Inferior parietal cortex (tissue), 1 donor: ENCODE measurements at regions not wholly inside any gene's neighbourhood (a gene's known extent, or its start where the extent isn't known, plus 50 kb on each side); places are given as distances from the start of the nearest gene placed in this dataset.

ENCODE experiments used
- DNase-seq: peaks from one replicate; pipeline ENCODE4 v3.0.0-alpha.2; 2016; ENCODE audit errors: extremely low spot score

DNA sequence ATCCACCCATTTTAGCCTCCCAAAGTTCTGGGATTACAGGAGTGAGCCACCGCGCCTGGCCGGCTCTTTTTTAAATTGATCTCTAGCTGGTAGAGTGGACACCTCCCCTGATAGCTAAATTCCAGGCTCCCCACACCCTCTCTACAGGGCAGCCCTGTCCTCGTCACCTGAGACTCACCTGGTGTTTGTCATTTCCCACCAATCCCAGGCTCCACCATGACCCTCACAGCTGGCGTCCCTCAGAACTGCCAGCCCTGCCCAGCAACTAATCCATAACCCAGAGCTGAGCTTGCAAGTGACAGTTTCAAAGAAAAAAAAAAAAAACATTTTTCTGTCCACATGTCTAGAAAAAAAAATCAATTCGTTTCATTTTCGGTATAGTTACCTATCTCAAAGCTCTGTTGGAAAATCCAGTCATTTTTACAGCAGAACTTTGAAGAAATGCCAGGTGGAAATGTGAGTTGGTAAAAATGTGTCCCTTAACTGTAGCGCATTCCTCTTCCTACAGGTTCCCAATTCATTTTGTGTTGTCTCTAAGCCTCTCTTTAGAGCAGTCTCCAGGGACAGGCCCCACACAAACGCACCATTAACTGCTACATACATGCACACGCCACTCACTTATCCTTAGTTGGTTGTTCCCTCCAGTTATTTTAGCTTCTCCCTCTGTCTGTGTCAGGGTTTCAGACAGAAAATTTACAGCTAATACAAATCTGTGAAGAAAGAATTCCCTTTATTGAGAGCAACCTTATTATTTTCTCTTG lies 294.7 kb downstream of the FBXO15 start:
- no peak for DNase-seq

GRCh38 chr18:73850782-73851181 lies 296.9 kb downstream of the FBXO15 start:
- no peak for DNase-seq

GRCh38 chr18:73848656-73849055 lies 299.0 kb downstream of the FBXO15 start:
- no peak for DNase-seq

DNA sequence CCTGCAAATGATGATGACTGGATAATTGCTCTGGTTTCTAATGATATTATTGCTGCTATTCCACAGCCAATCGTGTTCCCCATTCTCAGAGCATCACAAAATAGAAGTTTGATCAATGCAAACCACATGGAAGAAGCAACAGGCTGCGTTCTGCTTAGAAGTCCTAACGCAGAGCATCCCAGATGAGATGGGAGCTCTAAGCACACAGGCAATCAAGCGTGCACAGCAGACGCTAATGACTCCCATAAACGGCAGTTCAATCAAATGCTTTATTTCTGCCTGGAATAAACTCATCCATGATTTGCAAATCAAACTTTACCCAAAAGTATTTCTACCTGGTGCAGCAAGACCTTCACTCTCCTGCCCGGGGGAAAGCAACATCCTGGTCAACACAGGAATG lies 304.2 kb downstream of the FBXO15 start:
- DNase-seq, result no peak

GRCh38 chr18:73842795-73843394 lies 304.7 kb downstream of the FBXO15 start:
- peak; percentile 81 for DNase-seq

GRCh38 chr18:73841661-73842060 lies 306.0 kb downstream of the FBXO15 start:
- DNase-seq, result no peak

DNA sequence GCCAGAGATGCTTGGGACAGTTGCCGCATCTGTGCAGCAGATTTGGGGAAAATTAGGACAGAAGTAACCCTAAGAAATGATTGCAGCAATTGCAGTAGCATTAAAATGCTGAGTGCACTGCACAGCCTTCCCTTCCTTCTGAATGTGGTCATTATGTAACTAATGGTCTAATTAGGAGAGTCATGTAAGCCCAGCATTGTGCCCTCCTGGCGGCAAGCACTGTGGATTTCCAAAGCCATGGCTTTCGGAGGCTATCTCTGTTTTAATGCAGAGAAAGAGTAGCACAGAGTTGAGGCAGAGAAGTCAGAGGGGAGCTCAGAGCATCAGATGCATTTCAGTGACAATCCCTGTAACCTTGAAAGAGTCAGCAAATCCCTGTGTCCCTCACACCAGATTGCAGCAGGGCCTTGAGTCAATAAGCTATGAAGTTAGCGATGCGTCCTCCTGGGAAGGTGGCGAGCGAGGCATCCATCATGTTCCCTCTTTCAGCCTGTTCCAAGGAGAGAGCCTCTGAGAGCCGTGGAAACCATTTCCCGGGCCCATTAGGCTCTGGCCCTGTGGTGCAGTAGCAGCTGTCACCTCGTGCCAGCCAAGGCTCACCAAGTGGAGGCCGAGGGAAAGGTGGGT lies 307.2 kb downstream of the FBXO15 start:
- DNase-seq, result no peak

DNA sequence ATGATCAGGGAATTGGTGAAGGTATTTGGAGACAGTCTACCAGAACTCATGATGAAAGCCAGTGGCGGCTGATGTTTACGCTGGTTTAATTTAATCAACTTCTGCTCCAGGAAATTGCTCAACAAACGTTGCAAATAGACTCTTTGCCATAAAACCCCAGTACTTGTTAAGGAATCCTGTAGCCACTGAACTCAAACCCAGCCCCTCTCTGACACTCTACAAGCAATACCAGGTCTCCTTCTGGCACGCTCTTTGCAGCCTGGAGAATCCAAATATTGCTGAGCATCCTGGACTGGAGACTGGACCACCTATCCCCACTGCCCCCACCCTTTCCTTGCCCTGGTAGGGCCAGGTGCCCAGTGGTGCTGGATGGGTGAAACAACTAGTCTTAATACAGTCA lies 308.2 kb downstream of the FBXO15 start:
- DNase-seq, result no peak

- DNase-seq, result no peak
These were observed 309.5 kb downstream of the FBXO15 start for GRCh38 chr18:73838107-73838506.

DNA sequence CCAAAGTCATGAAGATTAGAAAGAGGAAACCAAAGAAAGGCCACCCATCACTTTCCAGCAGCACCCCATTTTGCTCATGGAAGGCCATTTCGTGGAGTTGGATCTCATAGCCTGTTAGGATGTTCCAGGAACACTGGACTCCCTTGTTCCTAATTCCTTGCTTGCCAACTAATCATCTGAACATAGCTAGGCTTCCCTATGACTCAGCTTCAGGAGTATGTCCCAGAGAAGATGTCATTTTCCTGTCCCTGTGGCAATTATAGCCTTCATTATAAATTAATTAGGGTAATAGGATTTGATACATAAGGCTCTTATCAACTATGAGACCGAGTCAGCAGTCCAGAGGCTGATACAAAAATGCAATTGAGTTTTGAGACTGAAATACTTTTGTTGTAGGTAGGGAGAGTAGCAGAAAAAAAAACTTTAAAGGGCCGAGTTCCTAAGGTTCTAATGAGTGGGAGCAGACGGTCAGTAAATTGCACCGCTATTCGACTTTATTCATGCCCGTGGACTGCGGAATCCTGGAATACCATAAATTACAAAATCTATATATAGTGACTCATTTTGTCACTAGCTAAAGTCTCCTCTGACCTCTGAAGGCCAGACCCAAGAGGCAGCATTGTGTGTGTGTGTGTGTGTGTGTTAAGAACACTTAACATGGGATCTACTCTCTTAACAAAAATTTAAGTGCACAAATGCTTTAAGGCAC lies 311.8 kb downstream of the FBXO15 start:
- DNase-seq, result no peak

DNA sequence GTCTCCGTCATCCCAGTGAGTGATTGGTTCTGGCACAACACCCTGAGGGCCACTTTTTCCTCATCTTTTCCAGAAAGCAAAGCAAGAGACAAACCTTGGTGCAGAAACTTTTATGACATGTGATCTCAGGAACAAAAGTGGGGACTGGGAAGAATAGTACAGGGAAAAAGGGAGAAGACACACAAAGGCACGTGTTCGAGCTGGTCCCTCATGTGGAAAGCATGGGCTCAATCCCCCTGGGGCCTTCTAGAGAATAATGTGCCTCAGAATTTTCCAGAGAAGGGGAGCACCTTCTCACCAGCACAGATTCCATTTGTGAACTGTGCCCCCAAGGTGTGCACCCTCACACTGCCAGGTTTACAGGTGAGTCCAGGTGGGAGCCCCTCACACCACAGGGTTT lies 312.6 kb downstream of the FBXO15 start:
- no peak for DNase-seq

GRCh38 chr18:73831688-73832087 lies 315.9 kb downstream of the FBXO15 start:
- no peak for DNase-seq

GRCh38 chr18:73829146-73829545 lies 318.5 kb downstream of the FBXO15 start:
- DNase-seq, result no peak

DNA sequence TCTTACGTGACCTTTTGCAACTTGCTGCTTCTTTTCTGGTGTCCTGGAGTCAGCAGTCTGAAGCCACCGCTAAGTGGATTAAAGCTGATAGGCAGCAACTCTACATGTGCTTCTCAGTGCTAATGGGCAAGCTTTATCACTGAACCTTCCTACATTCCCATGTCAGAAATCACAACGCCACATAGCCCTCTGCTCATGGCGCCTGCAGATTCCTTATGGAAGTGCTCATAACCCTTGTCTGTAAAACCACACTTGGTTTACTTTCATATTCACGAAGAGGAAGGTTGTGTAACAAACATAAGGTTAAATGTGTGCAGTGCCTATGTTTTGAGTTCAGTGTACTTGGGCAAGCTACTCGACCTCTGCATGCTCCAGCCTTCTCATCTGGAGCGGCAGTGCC lies 319.8 kb downstream of the FBXO15 start:
- no peak for DNase-seq

- DNase-seq, result no peak
These were observed 321.5 kb downstream of the FBXO15 start for GRCh38 chr18:73826098-73826497.

GRCh38 chr18:73824671-73825070 lies 323.0 kb downstream of the FBXO15 start:
- DNase-seq, result no peak

DNA sequence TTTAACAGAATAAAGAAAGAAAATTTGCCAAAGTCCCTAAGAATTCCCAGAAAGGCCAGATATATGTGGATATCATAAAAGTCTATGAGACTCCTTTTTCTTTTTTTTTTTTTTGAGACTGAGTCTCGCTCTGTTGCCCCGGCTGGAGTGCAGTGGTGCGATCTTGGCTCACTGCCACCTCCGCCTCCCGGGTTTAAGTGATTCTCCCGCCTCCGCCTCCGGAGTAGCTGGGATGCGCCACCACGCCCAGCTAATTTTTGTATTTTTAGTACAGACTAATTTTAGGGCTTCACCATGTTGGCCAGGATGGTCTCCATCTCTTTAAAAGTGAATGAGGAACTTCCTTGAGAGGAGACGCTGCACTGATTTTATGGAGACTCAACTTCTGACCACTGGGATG lies 335.2 kb downstream of the FBXO15 start:
- DNase-seq, result no peak

DNA sequence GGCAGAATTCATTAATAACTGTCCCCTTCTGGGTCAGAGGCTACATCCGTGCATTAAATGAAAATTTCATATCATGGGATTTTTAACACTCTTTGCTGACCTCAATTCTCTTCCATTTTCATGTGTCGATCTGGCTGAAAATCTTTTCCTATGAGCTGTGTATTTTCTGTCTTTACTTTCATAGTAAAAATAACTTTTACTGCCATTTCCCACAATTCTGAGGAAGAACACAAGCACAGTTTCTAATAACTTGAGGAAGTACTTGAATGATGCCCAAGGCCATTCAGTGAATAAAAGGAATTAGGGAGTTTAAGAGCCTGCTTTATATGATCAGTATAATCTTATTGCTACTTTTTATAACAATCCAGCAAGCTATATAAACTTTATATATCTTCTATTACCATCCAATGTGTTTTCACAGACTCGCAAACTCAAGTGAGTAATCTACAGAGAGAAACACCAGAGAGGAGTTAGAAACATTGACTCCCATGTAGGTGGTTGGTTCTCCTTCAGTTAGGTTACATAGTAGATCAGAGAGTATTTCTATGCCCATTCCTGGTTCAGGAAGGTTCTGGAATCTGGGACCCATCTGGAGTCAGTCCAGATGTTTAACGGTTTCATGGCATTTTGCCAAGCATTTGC lies 340.0 kb downstream of the FBXO15 start:
- no peak for DNase-seq

DNA sequence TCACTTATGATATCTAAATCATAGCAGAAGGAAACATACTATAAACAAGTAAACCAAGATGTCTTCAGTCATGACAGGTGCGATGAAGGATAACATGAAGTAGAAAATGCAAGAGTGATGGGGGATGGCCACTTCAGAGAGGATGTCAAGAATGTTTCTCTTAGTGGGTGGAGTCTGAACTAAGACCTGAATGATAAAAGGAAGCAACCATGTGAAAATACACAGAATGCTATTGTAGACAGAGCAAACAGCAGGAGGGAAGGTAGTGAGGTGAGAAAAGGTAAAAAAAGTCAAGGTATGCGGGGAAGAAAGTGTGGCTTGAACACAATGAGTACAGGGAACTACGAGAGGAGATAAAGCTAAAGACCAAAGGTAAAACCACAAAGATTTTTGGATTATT lies 341.6 kb downstream of the FBXO15 start:
- no peak for DNase-seq

GRCh38 chr18:73797419-73797818 lies 350.2 kb downstream of the FBXO15 start:
- DNase-seq, result no peak

DNA sequence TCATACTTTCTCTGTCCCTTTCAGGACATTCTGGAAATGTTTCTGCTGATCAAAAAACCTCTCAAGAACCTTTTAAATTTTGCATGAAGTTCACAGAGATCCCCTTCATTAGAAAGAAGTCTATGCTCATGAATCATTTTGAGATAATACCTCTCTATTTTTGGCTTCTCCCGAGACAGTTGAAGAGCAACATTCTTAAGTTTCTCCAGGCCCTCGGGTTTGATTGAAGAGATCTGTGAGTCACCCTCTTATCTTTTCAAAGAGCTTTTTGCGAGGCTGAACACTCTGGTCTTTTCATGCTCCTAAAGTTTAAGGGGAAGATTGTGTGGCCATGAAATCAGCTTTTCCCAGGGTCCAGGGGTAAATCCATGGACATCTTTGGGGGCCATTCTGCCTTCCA lies 354.2 kb downstream of the FBXO15 start:
- DNase-seq, result no peak

DNA sequence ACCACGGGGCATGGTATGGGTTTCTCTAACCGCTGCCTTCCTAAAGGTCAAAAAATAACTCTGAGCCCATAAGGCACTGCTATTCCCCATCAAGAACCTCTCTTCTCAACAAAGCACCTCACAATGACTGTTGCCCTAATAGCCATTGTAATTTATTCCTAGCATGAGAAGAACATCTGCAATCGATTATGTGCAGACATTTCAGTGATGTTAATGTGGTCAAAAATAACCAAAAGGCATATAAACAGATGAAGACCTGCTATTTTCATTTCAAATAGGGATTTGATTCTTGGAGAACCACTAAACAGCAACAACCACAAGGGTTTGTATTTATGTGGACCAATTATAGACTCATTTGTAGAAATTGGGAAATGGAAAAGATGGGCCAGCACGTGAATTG lies 356.6 kb downstream of the FBXO15 start:
- DNase-seq, result no peak
